ENCODE measurements at regions not wholly inside any gene's neighbourhood (a gene's known extent, or its start where the extent isn't known, plus 50 kb on each side); places are given as distances from the start of the nearest gene placed in this dataset.

GRCh38 chr2:236705295-236706105, 135.9 kb downstream of the ACKR3 start:
- Histone ChIP-seq H3K36me3 (no peaks in the 10 kb centered on the region), H3K27ac (no peak overlapping the region), H3K27me3 (no peaks in the 10 kb centered on the region), H3K4me1 (peaks cover 0 to 15% (median 0%) of the 10 kb centered on the region in 12 donors), H3K9me3 (no peaks in the 10 kb centered on the region), H3K4me3 (no peak overlapping the region)
- WGBS, 4 donors, result 72 to 77% (median 76%) methylated on average over 12 of the region's 12 CpGs
- ATAC-seq (peak in 3 of 4 donors; percentile 50 to 73 (median 50)), DNase-seq (no peak)
- TF ChIP-seq CTCF (IDR thresholded peaks at IDR 0.05), result no peak
- no peak for TF ChIP-seq POLR2A (IDR thresholded peaks at IDR 0.05)
- intact Hi-C loops (cut with DNase I), result no loop called here

- Histone ChIP-seq H3K4me3 (no peak overlapping the region), H3K36me3 (no peaks in the 10 kb centered on the region), H3K9me3 (no peaks in the 10 kb centered on the region), H3K27ac (no peak overlapping the region), H3K4me1 (peaks cover 0 to 18% (median 0%) of the 10 kb centered on the region in 12 donors), H3K27me3 (no peaks in the 10 kb centered on the region)
- TF ChIP-seq CTCF (IDR thresholded peaks at IDR 0.05) (no peak), POLR2A (IDR thresholded peaks at IDR 0.05) (no peak)
- intact Hi-C loops (cut with DNase I), result no loop called here
- no peak for DNase-seq
- 69 to 79% (median 72%) methylated on average over 6 to 7 of the region's 7 CpGs for WGBS, 4 donors
- no peak for ATAC-seq
Measured at GRCh38 chr2:236706288-236706687, 136.7 kb downstream of the ACKR3 start.

GRCh38 chr2:236706803-236707202, 137.2 kb downstream of the ACKR3 start:
- H3K4me3 ChIP-seq, result no peak overlapping the region
- peaks cover 0 to 23% (median 0%) of the 10 kb centered on the region in 12 donors for H3K4me1 ChIP-seq
- TF ChIP-seq POLR2A (IDR thresholded peaks at IDR 0.05) (no peak), CTCF (IDR thresholded peaks at IDR 0.05) (no peak)
- intact Hi-C loops (cut with DNase I), result no loop called here
- no peaks in the 10 kb centered on the region for H3K9me3 ChIP-seq
- no peak for DNase-seq
- no peak for ATAC-seq
- no peaks in the 10 kb centered on the region for H3K36me3 ChIP-seq
- no peak overlapping the region for H3K27ac ChIP-seq
- H3K27me3 ChIP-seq, result no peaks in the 10 kb centered on the region

- no peak overlapping the region for H3K27ac ChIP-seq
- ATAC-seq (peak in 3 of 4 donors; percentile 54 to 77 (median 64)), DNase-seq (peak in 2 of 5 donors; percentile 46 to 59)
- H3K27me3 ChIP-seq, result peaks cover 0 to 3% (median 0%) of the 10 kb centered on the region in 9 donors
- 83 to 97% (median 88%) methylated on average over 2 of the region's 2 CpGs for WGBS, 4 donors
- intact Hi-C loops (cut with DNase I), result no loop called here
- H3K4me3 ChIP-seq, result no peak overlapping the region
- H3K9me3 ChIP-seq, result no peaks in the 10 kb centered on the region
- H3K4me1 ChIP-seq, result peaks cover 0 to 43% (median 6%) of the 10 kb centered on the region in 12 donors
- TF ChIP-seq POLR2A (IDR thresholded peaks at IDR 0.05) (no peak), CTCF (IDR thresholded peaks at IDR 0.05) (no peak)
- H3K36me3 ChIP-seq, result no peaks in the 10 kb centered on the region
Measured at GRCh38 chr2:236711440-236711839, 141.8 kb downstream of the ACKR3 start.
